Ishikawa (cell line): ENCODE measurements at regions not wholly inside any gene's neighbourhood (a gene's known extent, or its start where the extent isn't known, plus 50 kb on each side); places are given as distances from the start of the nearest gene placed in this dataset.

Source experiments
- CEBPB ChIP-seq: IDR thresholded peaks from 2 replicates; pipeline ENCODE4 v1.6.1; 2012
- CREB1 ChIP-seq: IDR thresholded peaks from 2 replicates; pipeline ENCODE4 v1.6.1; 2012; ENCODE audit warnings: low read depth
- EGR1 ChIP-seq: IDR thresholded peaks from 2 replicates; pipeline ENCODE4 v1.6.1; 2012
- EP300 ChIP-seq: IDR thresholded peaks from 2 replicates; pipeline ENCODE4 v1.6.1; 2012; ENCODE audit warnings: borderline replicate concordance
- FOXM1 ChIP-seq: IDR thresholded peaks from 2 replicates; pipeline ENCODE4 v1.6.1; 2012; ENCODE audit warnings: low read depth, borderline replicate concordance
- NFIC ChIP-seq: IDR thresholded peaks from 2 replicates; pipeline ENCODE4 v1.6.1; 2012
- RAD21 ChIP-seq: IDR thresholded peaks from 2 replicates; pipeline ENCODE4 v1.6.1; 2012; ENCODE audit warnings: low read depth
- TAF1 ChIP-seq: IDR thresholded peaks from 2 replicates; pipeline ENCODE4 v1.6.1; 2012; ENCODE audit warnings: low read depth, mild to moderate bottlenecking
- TCF12 ChIP-seq: IDR thresholded peaks from 2 replicates; pipeline ENCODE4 v1.6.1; 2012; ENCODE audit warnings: low read depth
- TEAD4 ChIP-seq: IDR thresholded peaks from 2 replicates; pipeline ENCODE4 v1.6.1; 2012
- YY1 ChIP-seq: IDR thresholded peaks from 2 replicates; pipeline ENCODE4 v1.6.1; 2012; ENCODE audit warnings: low read depth
- ZBTB7A ChIP-seq: IDR thresholded peaks from 2 replicates; pipeline ENCODE4 v1.6.1; 2012; ENCODE audit warnings: low read depth
- TF ChIP-seq, protein P1 (sequence below): IDR thresholded peaks from 2 replicates; pipeline ENCODE4 v1.6.1; 2012
- TF ChIP-seq, protein P2 (sequence below): IDR thresholded peaks from 2 replicates; pipeline ENCODE4 v1.6.1; 2012; ENCODE audit warnings: low read depth, mild to moderate bottlenecking
- TF ChIP-seq, protein P3 (sequence below): IDR thresholded peaks from 2 replicates; pipeline ENCODE4 v1.6.1; 2012

DNA sequence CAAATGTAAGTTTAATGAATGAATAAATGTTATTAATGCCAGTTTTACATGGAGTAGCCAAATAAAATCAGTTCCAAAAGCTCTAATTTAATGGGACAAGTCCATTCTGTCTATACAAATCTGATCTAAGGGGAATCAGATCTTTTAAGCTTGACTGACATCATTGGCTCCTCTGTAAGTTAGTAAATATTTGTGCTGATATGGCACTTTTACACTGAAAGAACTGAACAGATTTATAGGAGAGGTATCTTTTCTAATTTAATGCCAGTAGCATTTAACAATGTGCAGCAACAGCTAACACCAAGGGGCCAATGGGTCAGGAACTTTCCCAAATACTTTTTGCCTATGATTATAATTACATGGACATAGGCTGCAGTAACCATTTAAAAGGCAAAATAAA, 832.3 kb downstream of the PCDH17 start:
- TF ChIP-seq ZBTB7A (no peak), TEAD4 (no peak), EGR1 (no peak)
- TF ChIP-seq, protein P1, sequence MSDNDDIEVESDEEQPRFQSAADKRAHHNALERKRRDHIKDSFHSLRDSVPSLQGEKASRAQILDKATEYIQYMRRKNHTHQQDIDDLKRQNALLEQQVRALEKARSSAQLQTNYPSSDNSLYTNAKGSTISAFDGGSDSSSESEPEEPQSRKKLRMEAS, result no peak

DNA sequence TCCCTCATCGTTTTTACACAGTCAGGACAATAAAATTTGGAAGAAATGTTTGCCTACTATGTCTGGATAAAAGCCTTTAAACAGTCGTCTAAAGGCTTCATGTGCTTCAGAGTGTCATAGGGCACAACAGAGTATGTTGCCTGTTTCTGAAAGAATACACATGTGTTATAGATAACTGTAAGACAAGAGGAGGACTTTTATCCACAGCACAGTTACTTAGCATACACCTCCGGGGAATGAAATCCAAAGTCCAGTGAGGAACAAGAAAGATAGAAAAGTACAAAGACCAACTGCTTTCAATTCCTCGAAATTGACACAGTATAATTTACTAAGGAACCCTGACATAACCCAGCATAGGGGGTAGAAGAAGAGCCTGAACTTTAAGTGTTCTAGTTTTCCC, 835.6 kb downstream of the PCDH17 start:
- TF ChIP-seq EGR1, result no peak
- no peak for TF ChIP-seq YY1
- no peak for TF ChIP-seq TCF12
- no peak for TF ChIP-seq RAD21
- TF ChIP-seq ZBTB7A, result no peak
- no peak for TF ChIP-seq TEAD4
- TF ChIP-seq CREB1, result no peak

DNA sequence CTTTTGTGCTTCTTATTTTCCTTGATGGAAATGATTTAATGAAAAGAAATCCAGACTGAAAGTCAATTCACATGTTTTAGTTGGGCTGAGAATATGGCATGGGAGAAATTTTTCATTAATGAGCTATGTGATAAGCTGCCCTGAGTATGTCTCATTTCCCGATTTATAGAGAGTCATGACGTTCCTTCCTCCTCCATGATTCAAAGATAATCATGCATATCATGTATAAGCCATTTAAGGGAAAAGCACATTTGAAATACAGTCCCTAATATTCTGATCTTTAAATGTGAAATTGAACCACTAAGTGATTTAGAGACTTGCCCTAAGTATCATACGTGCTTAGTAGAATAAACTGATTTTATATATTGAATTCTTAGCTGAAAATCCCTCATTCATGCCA, 840.9 kb downstream of the PCDH17 start:
- TF ChIP-seq RAD21, result no peak
- TF ChIP-seq FOXM1, result no peak
- no peak for TF ChIP-seq YY1
- no peak for TF ChIP-seq TAF1
- TF ChIP-seq EP300, result no peak
- TF ChIP-seq NFIC, result no peak
- TF ChIP-seq TCF12, result no peak
- TF ChIP-seq, protein P2, sequence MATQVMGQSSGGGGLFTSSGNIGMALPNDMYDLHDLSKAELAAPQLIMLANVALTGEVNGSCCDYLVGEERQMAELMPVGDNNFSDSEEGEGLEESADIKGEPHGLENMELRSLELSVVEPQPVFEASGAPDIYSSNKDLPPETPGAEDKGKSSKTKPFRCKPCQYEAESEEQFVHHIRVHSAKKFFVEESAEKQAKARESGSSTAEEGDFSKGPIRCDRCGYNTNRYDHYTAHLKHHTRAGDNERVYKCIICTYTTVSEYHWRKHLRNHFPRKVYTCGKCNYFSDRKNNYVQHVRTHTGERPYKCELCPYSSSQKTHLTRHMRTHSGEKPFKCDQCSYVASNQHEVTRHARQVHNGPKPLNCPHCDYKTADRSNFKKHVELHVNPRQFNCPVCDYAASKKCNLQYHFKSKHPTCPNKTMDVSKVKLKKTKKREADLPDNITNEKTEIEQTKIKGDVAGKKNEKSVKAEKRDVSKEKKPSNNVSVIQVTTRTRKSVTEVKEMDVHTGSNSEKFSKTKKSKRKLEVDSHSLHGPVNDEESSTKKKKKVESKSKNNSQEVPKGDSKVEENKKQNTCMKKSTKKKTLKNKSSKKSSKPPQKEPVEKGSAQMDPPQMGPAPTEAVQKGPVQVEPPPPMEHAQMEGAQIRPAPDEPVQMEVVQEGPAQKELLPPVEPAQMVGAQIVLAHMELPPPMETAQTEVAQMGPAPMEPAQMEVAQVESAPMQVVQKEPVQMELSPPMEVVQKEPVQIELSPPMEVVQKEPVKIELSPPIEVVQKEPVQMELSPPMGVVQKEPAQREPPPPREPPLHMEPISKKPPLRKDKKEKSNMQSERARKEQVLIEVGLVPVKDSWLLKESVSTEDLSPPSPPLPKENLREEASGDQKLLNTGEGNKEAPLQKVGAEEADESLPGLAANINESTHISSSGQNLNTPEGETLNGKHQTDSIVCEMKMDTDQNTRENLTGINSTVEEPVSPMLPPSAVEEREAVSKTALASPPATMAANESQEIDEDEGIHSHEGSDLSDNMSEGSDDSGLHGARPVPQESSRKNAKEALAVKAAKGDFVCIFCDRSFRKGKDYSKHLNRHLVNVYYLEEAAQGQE, result no peak
- TF ChIP-seq, protein P1, result no peak
- TF ChIP-seq CEBPB, result no peak
- no peak for TF ChIP-seq CREB1
- TF ChIP-seq EGR1, result no peak
- TF ChIP-seq ZBTB7A, result no peak
- TF ChIP-seq, protein P3, sequence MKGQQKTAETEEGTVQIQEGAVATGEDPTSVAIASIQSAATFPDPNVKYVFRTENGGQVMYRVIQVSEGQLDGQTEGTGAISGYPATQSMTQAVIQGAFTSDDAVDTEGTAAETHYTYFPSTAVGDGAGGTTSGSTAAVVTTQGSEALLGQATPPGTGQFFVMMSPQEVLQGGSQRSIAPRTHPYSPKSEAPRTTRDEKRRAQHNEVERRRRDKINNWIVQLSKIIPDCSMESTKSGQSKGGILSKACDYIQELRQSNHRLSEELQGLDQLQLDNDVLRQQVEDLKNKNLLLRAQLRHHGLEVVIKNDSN, result no peak
- TF ChIP-seq TEAD4, result no peak

DNA sequence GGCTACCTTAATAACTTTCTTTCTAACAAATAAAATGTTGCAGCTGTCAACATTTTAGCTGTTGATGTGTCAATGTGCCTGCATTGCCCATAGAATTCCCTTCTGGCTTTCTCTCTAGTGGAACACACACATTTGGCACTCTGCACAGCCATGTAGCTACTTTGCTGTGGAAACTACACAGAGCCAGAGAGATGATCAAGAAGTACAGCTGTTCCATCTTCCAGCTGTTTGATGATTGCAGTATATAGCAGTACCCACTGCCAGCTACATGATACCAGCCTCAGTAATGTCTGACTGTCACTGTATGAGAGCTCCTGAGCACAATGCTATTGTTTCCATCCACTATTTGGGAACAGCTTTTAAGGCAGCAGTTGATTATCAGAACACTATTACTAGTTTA, 843.0 kb downstream of the PCDH17 start:
- TF ChIP-seq, protein P1, result no peak
- TF ChIP-seq NFIC, result no peak
- TF ChIP-seq, protein P3, result no peak
- TF ChIP-seq, protein P2, result no peak
- no peak for TF ChIP-seq EP300
- TF ChIP-seq RAD21, result no peak
- no peak for TF ChIP-seq TCF12
- no peak for TF ChIP-seq EGR1
- TF ChIP-seq YY1, result no peak

DNA sequence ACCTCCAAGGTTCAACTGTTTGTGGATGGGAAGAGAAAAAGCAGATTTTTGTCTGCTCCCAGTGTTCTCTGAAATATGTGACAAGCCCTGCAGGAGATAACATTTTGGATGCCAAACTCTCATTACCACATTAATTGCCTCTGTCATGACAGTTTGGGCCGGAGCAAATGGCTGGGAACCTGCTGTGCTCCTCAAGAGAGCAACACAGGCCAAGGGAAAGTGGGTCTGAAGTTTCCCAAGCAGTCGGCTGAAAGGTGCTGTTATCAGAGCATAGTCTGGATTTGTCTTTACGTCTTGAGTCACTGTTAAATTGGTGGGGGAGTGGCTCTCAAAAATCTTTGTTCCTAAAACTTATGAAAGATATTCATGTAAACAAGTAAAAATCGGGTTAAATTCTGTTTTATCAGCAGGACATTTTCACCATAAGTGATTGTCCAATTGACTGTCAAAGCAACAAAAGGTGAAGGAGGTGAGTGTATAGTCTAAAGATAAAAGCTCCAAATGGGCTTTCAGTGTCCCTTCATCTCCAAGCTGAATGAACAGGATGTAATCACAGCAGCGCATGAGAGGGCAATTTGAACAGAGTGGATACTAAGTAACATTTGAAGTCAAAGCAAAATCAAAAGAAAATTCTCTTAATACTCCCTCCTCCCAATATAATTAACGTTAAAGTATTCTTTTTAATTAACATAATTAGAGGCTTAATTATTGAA, 844.8 kb downstream of the PCDH17 start:
- TF ChIP-seq, protein P1, result no peak
- TF ChIP-seq TAF1 (no peak), CEBPB (no peak), TEAD4 (no peak), EGR1 (no peak), NFIC (no peak), ZBTB7A (no peak), TCF12 (no peak), EP300 (no peak), YY1 (no peak), RAD21 (no peak), CREB1 (no peak), FOXM1 (no peak)
- TF ChIP-seq, protein P2, result no peak
- TF ChIP-seq, protein P3, result no peak
